HL-60 (cell line): ENCODE measurements at regions not wholly inside any gene's neighbourhood (a gene's known extent, or its start where the extent isn't known, plus 50 kb on each side); places are given as distances from the start of the nearest gene placed in this dataset.

Source experiments
- DNase-seq, 2 experiments: peaks; one replicate each; pipeline ENCODE4 v3.0.0-alpha.2; 2010 to 2020; ENCODE audit warnings: low read depth in 1 of 2, low spot score in 1 of 2
- H3K27ac ChIP-seq: fragments of 250-450 bp; sonication (Bioruptor Pico); replicated peaks from 2 replicates; pipeline ENCODE4 v1.5.1; 2020; ENCODE audit warnings: mild to moderate bottlenecking, moderate library complexity
- H3K27me3 ChIP-seq: fragments of 250-450 bp; sonication (Bioruptor Pico); 2 replicates; pipeline ENCODE4 v1.5.1; 2021; ENCODE audit warnings: mild to moderate bottlenecking, moderate library complexity; ENCODE audit not compliant: insufficient read depth, poor library complexity, severe bottlenecking
- H3K4me3 ChIP-seq: replicated peaks from 2 replicates; pipeline ENCODE4 v1.5.1; 2011; ENCODE audit warnings: mild to moderate bottlenecking, control low read depth, low read length; ENCODE audit not compliant: insufficient read depth
- CTCF ChIP-seq: IDR thresholded peaks from one replicate; pipeline ENCODE4 v1.5.1; 2011; ENCODE audit warnings: low read length, control low read depth, inconsistent platforms; ENCODE audit not compliant: insufficient read depth
- GABPA ChIP-seq: IDR thresholded peaks from 2 replicates; pipeline ENCODE4 v1.6.1; 2012; ENCODE audit warnings: low read depth
- POLR2AphosphoS5 ChIP-seq: IDR thresholded peaks from 2 replicates; pipeline ENCODE4 v1.6.1; 2012; ENCODE audit warnings: low read depth
- REST ChIP-seq: IDR thresholded peaks from 2 replicates; pipeline ENCODE4 v1.6.1; 2012; ENCODE audit warnings: low read depth; ENCODE audit not compliant: insufficient replicate concordance
- SPI1 ChIP-seq: IDR thresholded peaks from 2 replicates; pipeline ENCODE4 v1.6.1; 2012; ENCODE audit warnings: low read depth, mild to moderate bottlenecking, borderline replicate concordance

GRCh38 chr10:121240556-121240955 lies 357.7 kb downstream of the FGFR2 start:
- TF ChIP-seq GABPA (no peak), CTCF (no peak), REST (no peak), SPI1 (no peak), POLR2AphosphoS5 (no peak)
- no peak overlapping the region for H3K27ac ChIP-seq
- no peak for DNase-seq
- H3K27me3 ChIP-seq: no peaks in the 10 kb centered on the region
- H3K4me3 ChIP-seq: no peak overlapping the region

- TF ChIP-seq GABPA (no peak), POLR2AphosphoS5 (no peak), SPI1 (no peak), REST (no peak), CTCF (no peak)
- no peak overlapping the region for H3K27ac ChIP-seq
These were observed 356.9 kb downstream of the FGFR2 start for GRCh38 chr10:121241337-121241736.

GRCh38 chr10:121242741-121243608 lies 355.3 kb downstream of the FGFR2 start:
- Histone ChIP-seq H3K27me3 (no peaks in the 10 kb centered on the region), H3K27ac (no peak overlapping the region), H3K4me3 (no peak overlapping the region)
- TF ChIP-seq CTCF (no peak), REST (no peak), SPI1 (no peak), POLR2AphosphoS5 (no peak), GABPA (no peak)
- DNase-seq: no peak

More at GRCh38 chr10:121241337-121241736, 356.9 kb downstream of the FGFR2 start:
- no peak overlapping the region for H3K4me3 ChIP-seq
- no peaks in the 10 kb centered on the region for H3K27me3 ChIP-seq
- DNase-seq: no peak
